Lower leg skin (tissue), 3 donors: ENCODE measurements at regions not wholly inside any gene's neighbourhood (a gene's known extent, or its start where the extent isn't known, plus 50 kb on each side); places are given as distances from the start of the nearest gene placed in this dataset.

Experiments used
- CTCF ChIP-seq, 3 donors: fragments of 450-650 bp; IDR thresholded peaks; one replicate each; pipeline ENCODE4 v1.5.1; 2016; ENCODE audit warnings: antibody characterized with exemption in 3 of 3, mild to moderate bottlenecking in 3 of 3, moderate library complexity in 2 of 3
- POLR2A ChIP-seq, 2 donors: fragments of 450-650 bp; IDR thresholded peaks; one replicate each; pipeline ENCODE4 v1.6.1; 2016 to 2017; ENCODE audit warnings: antibody characterized with exemption in 2 of 2, mild to moderate bottlenecking in 1 of 2, moderate library complexity in 1 of 2

- no peak for TF ChIP-seq CTCF (IDR thresholded peaks at IDR 0.05)
- no peak for TF ChIP-seq POLR2A (IDR thresholded peaks at IDR 0.05)
Observed at GRCh38 chr18:56157541-56157940, 480.9 kb downstream of the TXNL1 start.
